ENCODE measurements at regions not wholly inside any gene's neighbourhood (a gene's known extent, or its start where the extent isn't known, plus 50 kb on each side); places are given as distances from the start of the nearest gene placed in this dataset.

DNA sequence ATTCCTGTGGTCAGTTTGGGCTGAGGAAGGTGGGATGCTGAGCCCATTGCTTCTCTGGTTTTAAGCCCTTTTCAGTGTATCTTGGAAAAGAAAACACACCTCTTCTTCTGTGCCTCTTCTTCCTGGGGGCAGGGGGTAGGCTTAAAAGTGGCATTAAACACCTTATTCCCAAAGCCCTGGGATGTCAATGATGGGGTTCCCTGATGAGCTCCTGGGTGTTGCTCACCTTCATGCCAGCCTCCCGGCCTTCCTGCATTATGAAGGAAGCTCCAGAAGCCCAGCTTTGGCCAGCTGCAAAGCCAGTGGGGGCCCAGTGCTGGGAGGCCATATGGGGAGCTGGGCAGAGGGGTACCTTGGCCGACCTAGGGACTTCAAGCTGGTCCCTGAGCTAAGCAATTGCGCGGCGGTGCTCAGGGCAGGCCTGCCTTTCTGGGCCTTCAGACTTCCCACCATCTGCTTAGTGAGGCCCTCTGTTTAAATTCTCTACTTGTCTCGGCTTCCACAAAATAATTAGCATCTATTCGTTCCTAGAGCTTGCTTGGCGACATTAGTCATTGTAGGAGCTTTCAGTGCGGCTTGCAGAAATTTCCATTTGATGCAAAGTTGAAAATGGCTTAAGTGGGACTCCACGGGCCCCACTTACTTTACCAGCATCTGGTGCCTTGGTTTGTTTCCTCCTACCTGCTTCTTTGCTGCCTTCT lies 121.7 kb upstream of the NLRP1 start (continued):
- TF ChIP-seq ZNF462 (CRISPR knock-in tag; IDR thresholded peaks at IDR 0.05) (no peak), STAT1 (IDR thresholded peaks at IDR 0.05; ENCODE audit: unreplicated experiment) (no peak), ZNF114 (CRISPR knock-in tag; IDR thresholded peaks at IDR 0.05) (no peak), JUNB (IDR thresholded peaks at IDR 0.05; ENCODE audit: unreplicated experiment) (no peak), CREB1 (CRISPR knock-in tag; IDR thresholded peaks at IDR 0.05; ENCODE audit: low read depth) (no peak), NANOG (IDR thresholded peaks at IDR 0.05; ENCODE audit: borderline replicate concordance) (no peak)

DNA sequence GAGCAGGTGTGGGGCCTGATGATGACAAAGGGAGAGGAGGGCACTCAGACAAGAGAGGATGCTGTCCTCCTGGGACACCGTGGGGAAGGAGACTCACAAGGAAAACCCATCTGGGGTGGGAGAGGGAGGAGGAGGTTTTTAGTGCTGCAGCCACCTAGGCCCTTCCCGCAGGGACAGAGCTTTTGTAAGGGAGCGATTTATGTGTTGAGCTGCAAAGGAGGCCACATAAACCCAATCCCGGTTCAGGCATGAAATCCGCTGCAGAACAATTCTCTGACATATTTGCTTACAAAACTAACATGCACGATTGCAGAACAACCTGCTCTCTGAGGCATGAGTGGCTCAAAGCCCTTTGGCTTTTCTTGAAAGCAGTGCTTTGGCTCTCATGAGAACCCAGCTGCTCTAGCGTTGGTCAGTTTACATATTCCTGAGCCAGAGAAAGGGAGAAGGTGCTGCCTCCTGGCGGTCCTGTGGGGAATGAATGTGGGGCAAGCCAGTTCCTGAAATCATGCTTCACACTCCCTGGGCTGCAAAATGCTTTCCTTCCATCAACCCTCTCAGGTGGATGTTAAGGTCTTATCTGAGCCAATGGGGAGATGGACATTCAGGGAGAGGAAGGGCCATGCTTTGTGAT lies 122.4 kb upstream of the NLRP1 start:
- no peaks in the 10 kb centered on the region for H3F3A ChIP-seq (replicated peaks; ENCODE audit: low read depth)
- Mint-ChIP-seq H3K27me3 (ENCODE audit: insufficient read depth, low read depth, poor library complexity) (peaks cover 5% of the 10 kb centered on the region), H3K4me1 (peaks cover 17% of the 10 kb centered on the region), H3K36me3 (ENCODE audit: low read depth) (peaks cover 6% of the 10 kb centered on the region; the same call in 1 of the 3 replicates), H3K9me3 (peaks cover 12% of the 10 kb centered on the region; the same call in 2 of the 3 replicates), H3K27ac (no peak overlapping the region; the same call in 1 of the 2 replicates), H3K4me3 (no peak overlapping the region)
- no peaks in the 10 kb centered on the region for H3K79me2 ChIP-seq (replicated peaks; ENCODE audit: insufficient read depth)
- H3K9me2 ChIP-seq (ENCODE audit: insufficient read depth), result no peaks in the 10 kb centered on the region
- no peaks in the 10 kb centered on the region for H3K27me3 ChIP-seq (ENCODE audit: insufficient read depth)
- no peak for TF ChIP-seq EZH2 (IDR thresholded peaks at IDR 0.05; ENCODE audit: low read depth, unreplicated experiment)
- peak; percentile 86 to 95 for TF ChIP-seq CTCF (conservative IDR thresholded peaks at IDR 0.05; ENCODE audit: low read depth in 2 of 2)
- no peaks in the 10 kb centered on the region for H3K36me3 ChIP-seq (ENCODE audit: insufficient read depth)
- no peak overlapping the region for H3K27ac ChIP-seq (ENCODE audit: low read depth)
- H3K4me3 ChIP-seq, result no peak overlapping the region
- peak; percentile 92 for DNase-seq (ENCODE audit: low spot score)
- H2AFZ ChIP-seq, result peak overlapping the region; percentile 45; the same call in 1 of the 2 replicates
- peak; percentile 82 for ATAC-seq
- no peaks in the 10 kb centered on the region for H4K20me1 ChIP-seq (replicated peaks; ENCODE audit: insufficient read depth)
- no peak overlapping the region for H3K4me2 ChIP-seq
- peaks cover 6% of the 10 kb centered on the region for H3K4me1 ChIP-seq (ENCODE audit: insufficient read depth)
